HEK293T (cell line): ENCODE measurements at regions not wholly inside any gene's neighbourhood (a gene's known extent, or its start where the extent isn't known, plus 50 kb on each side); places are given as distances from the start of the nearest gene placed in this dataset.
A peak's percentile ranks its signal among the peaks of the same experiment; 100 is the strongest.
"Not testable (repeated sequence)": the region's sequence is repeated elsewhere in the genome, so short reads cannot be mapped to it uniquely, and the experiment has no call there.

Experiments
- CTCF ChIA-PET: fragments of 350-600 bp; formaldehyde crosslinking; extraction: SDS; loops from one replicate; lab custom pipeline; 2021; ENCODE audit warnings: antibody characterized with exemption, inconsistent platforms; lab: Yijun Ruan, JAX
- POLR2A ChIA-PET: fragments of 350-600 bp; formaldehyde crosslinking; extraction: SDS; loops from one replicate; lab custom pipeline; 2020; ENCODE audit warnings: antibody characterized with exemption, inconsistent platforms; lab: Yijun Ruan, JAX
- DNase-seq: peaks from one replicate; pipeline ENCODE4 v3.0.0; 2012; ENCODE audit warnings: mixed read lengths; ENCODE audit errors: extremely low spot score
- ARNT ChIP-seq: fragments of 450-650 bp; IDR thresholded peaks from 2 replicates; pipeline ENCODE4 v1.6.1; 2017; ENCODE audit warnings: mild to moderate bottlenecking
- BHLHE40 ChIP-seq: fragments of 450-650 bp; IDR thresholded peaks from 2 replicates; pipeline ENCODE4 v1.6.1; 2016; ENCODE audit warnings: mild to moderate bottlenecking, moderate library complexity, borderline replicate concordance
- CTBP1 ChIP-seq: fragments of 450-650 bp; IDR thresholded peaks from 2 replicates; pipeline ENCODE4 v1.6.1; 2016; ENCODE audit warnings: borderline replicate concordance
- ELF4 ChIP-seq: fragments of 450-650 bp; IDR thresholded peaks from 2 replicates; pipeline ENCODE4 v1.6.1; 2017; ENCODE audit warnings: antibody characterized with exemption
- FOXA1 ChIP-seq: fragments of 450-650 bp; IDR thresholded peaks from 2 replicates; pipeline ENCODE4 v1.6.1; 2016; ENCODE audit warnings: mild to moderate bottlenecking
- FOXK2 ChIP-seq: fragments of 450-650 bp; IDR thresholded peaks from 2 replicates; pipeline ENCODE4 v1.6.1; 2016; ENCODE audit warnings: mild to moderate bottlenecking
- FOXM1 ChIP-seq: fragments of 450-650 bp; IDR thresholded peaks from 2 replicates; pipeline ENCODE4 v1.6.1; 2017; ENCODE audit warnings: mild to moderate bottlenecking, borderline replicate concordance
- HDGF ChIP-seq: fragments of 450-650 bp; IDR thresholded peaks from 2 replicates; pipeline ENCODE4 v1.6.1; 2017; ENCODE audit warnings: antibody characterized with exemption, borderline replicate concordance
- L3MBTL2 ChIP-seq: fragments of 450-650 bp; conservative IDR thresholded peaks from 2 replicates; pipeline ENCODE4 v1.6.1; 2016; ENCODE audit warnings: mild to moderate bottlenecking
- LEF1 ChIP-seq: fragments of 450-650 bp; IDR thresholded peaks from 2 replicates; pipeline ENCODE4 v1.6.1; 2017; ENCODE audit warnings: mild to moderate bottlenecking, borderline replicate concordance
- NFRKB ChIP-seq: fragments of 450-650 bp; IDR thresholded peaks from 2 replicates; pipeline ENCODE4 v1.6.1; 2016; ENCODE audit warnings: mild to moderate bottlenecking, moderate library complexity
- SP1 ChIP-seq: fragments of 450-650 bp; IDR thresholded peaks from 2 replicates; pipeline ENCODE4 v1.6.1; 2017
- SUZ12 ChIP-seq: fragments of 450-650 bp; IDR thresholded peaks from 2 replicates; pipeline ENCODE4 v1.6.1; 2016; ENCODE audit warnings: mild to moderate bottlenecking
- TARDBP ChIP-seq: fragments of 450-650 bp; IDR thresholded peaks from 2 replicates; pipeline ENCODE4 v1.6.1; 2016
- ZNF384 ChIP-seq: fragments of 450-650 bp; IDR thresholded peaks from 2 replicates; pipeline ENCODE4 v1.6.1; 2016
- TF ChIP-seq, protein P1 (sequence below): fragments of 450-650 bp; IDR thresholded peaks from 2 replicates; pipeline ENCODE4 v1.6.1; 2016

GRCh38 chr2:88880441-88880953, 189.0 kb downstream of the RPIA start:
- TF ChIP-seq HDGF (no peak), L3MBTL2 (no peak), TARDBP (no peak), NFRKB (no peak), CTBP1 (no peak), FOXK2 (no peak), BHLHE40 (no peak), LEF1 (no peak), ZNF384 (no peak), FOXM1 (no peak), ARNT (no peak), SP1 (no peak), ELF4 (no peak), FOXA1 (no peak), SUZ12 (no peak)
- TF ChIP-seq, protein P1, sequence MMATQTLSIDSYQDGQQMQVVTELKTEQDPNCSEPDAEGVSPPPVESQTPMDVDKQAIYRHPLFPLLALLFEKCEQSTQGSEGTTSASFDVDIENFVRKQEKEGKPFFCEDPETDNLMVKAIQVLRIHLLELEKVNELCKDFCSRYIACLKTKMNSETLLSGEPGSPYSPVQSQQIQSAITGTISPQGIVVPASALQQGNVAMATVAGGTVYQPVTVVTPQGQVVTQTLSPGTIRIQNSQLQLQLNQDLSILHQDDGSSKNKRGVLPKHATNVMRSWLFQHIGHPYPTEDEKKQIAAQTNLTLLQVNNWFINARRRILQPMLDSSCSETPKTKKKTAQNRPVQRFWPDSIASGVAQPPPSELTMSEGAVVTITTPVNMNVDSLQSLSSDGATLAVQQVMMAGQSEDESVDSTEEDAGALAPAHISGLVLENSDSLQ, result no peak
- ChIA-PET CTCF (interaction anchor here (0.5 to 1.9 kb wide), 20 partner anchors 9 to 275 kb away, joined by 3 to 8 read pairs (median 4); no protein-coding TSS in a partner anchor), POLR2A (no interaction called here)
- DNase-seq, result peak; percentile 62

DNA sequence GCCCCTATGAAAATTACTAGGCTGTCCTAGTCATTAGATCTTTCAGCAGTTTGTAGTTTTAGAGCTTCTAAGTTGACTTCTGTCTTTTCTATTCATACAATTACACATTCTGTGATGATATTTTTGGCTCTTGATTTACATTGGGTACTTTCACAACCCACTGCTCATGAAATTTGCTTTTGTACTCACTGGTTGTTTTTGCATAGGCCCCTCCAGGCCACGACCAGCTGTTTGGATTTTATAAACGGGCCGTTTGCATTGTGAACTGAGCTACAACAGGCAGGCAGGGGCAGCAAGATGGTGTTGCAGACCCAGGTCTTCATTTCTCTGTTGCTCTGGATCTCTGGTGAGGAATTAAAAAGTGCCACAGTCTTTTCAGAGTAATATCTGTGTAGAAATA, 193.8 kb downstream of the RPIA start:
- ChIA-PET CTCF (no interaction called here), POLR2A (no interaction called here)
- TF ChIP-seq LEF1 (no peak), CTBP1 (no peak), FOXM1 (no peak), TARDBP (no peak), FOXA1 (no peak), BHLHE40 (no peak), ELF4 (no peak), ZNF384 (no peak), SUZ12 (no peak), HDGF (no peak), FOXK2 (no peak), NFRKB (no peak), L3MBTL2 (no peak), ARNT (no peak), SP1 (no peak)
- TF ChIP-seq, protein P1, result no peak
- DNase-seq, result no peak

DNA sequence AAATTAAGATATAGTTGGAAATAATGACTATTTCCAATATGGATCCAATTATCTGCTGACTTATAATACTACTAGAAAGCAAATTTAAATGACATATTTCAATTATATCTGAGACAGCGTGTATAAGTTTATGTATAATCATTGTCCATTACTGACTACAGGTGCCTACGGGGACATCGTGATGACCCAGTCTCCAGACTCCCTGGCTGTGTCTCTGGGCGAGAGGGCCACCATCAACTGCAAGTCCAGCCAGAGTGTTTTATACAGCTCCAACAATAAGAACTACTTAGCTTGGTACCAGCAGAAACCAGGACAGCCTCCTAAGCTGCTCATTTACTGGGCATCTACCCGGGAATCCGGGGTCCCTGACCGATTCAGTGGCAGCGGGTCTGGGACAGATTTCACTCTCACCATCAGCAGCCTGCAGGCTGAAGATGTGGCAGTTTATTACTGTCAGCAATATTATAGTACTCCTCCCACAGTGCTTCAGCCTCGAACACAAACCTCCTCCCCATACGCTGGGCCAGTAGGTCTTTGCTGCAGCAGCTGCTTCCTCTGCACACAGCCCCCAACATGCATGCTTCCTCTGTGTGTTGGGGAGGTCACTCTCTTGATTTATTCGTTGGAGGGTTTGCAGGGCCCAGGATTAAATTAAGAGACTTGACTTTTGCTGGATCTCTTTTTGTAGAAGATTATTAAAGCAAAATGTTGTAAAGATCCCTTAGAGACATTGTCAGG, 194.4 kb downstream of the RPIA start:
- CTCF ChIA-PET, result no interaction called here
- TF ChIP-seq FOXK2, result no peak
- TF ChIP-seq SP1, result no peak
- no peak for TF ChIP-seq SUZ12
- TF ChIP-seq ARNT, result no peak
- no peak for TF ChIP-seq BHLHE40
- no peak for TF ChIP-seq ZNF384
- TF ChIP-seq, protein P1, result no peak
- no peak for TF ChIP-seq ELF4
- no peak for TF ChIP-seq CTBP1
- no peak for TF ChIP-seq FOXM1
- TF ChIP-seq NFRKB, result no peak
- TF ChIP-seq TARDBP, result no peak
- no peak for TF ChIP-seq FOXA1
- no peak for TF ChIP-seq HDGF
- POLR2A ChIA-PET, result no interaction called here
- no peak for DNase-seq

- DNase-seq, CTCF ChIA-PET, POLR2A ChIA-PET: not testable (repeated sequence)
These were observed 196.0 kb downstream of the RPIA start for GRCh38 chr2:88887466-88887865.

DNA sequence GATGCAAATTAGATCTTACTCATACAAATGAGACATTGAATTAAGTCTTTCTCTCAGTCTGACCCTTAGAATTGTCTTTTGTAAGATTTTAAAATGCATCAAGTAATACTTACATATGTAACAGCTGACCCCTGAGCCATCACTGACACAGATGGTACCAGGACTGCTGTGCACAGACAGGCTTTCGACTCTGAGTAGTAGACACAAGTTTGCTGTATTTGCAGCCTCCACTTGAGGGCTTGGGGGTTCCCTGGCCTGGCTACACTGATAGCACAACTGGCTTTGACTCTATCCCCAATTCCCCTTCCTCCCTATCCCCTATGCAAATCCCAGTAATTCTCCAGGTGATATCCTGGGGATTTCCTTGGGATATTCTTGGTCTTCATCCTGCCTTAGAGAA, 200.7 kb downstream of the RPIA start:
- POLR2A ChIA-PET, result no interaction called here
- no peak for DNase-seq
- CTCF ChIA-PET, result interaction anchor here (1.2 to 2.3 kb wide), 2 partner anchors 12 kb away, joined by 7 to 8 read pairs; no protein-coding TSS in a partner anchor
- no peak for TF ChIP-seq FOXA1
- TF ChIP-seq ZNF384, result no peak
- no peak for TF ChIP-seq ELF4
- TF ChIP-seq LEF1, result no peak

DNA sequence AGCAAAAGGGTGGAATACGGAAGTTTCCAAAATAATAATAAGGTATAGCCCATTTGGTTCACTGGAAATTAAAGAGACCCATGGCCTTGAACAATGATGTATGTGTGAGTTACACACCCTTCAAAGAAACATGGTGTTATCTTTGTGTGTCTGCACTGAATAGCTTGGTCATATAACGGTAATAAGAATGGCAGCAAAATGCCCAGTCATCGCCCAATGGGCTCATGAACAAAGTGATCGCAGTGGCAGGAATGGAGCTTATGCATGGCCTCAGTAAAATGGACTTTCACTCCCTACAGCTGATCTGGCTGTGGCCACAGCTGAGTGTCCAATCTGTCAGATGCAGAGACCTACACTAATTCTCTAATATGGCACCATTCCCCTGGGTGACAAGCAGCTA, 201.3 kb downstream of the RPIA start:
- POLR2A ChIA-PET, result no interaction called here
- CTCF ChIA-PET, result interaction anchor here (1.2 to 2.3 kb wide), 2 partner anchors 11 to 12 kb away, joined by 7 to 8 read pairs; no protein-coding TSS in a partner anchor
- DNase-seq, result no peak
- TF ChIP-seq CTBP1 (no peak), LEF1 (no peak), L3MBTL2 (no peak), FOXM1 (no peak), FOXA1 (no peak), FOXK2 (no peak), SP1 (no peak), ARNT (no peak), SUZ12 (no peak), NFRKB (no peak)
- TF ChIP-seq, protein P1, result no peak
